NCI-H748 (cell line): ENCODE measurements at regions not wholly inside any gene's neighbourhood (a gene's known extent, or its start where the extent isn't known, plus 50 kb on each side); places are given as distances from the start of the nearest gene placed in this dataset.
"Not testable (repeated sequence)": the region's sequence is repeated elsewhere in the genome, so short reads cannot be mapped to it uniquely, and the experiment has no call there.

Experiments
- DNase-seq: peaks from one replicate; lab custom pipeline; 2025; ENCODE audit not compliant: unreplicated experiment; lab: John Stamatoyannopoulos, UW

DNA sequence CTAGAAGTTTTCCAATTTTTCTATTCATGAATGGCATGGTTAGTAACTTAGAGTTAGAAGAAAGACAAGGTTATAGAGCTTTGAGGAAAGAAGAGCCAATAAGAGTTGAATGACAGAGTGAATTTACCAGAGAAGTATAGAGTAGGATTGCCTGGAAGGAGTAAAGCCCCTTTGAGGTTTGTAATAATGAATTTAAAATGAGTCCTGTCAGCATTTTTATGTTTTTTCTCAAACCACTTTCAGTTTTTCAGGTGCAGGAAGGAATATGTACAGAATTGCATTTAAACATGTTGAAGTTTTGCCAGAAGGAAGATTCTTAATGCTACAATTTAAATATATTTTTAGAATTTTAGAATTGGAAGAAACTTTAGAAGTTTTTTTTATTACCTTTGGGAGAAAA, 408.3 kb downstream of the DSC3 start:
- DNase-seq, result no peak

GRCh38 chr18:30632071-30632698, 410.4 kb downstream of the DSC3 start:
- no peak for DNase-seq

DNA sequence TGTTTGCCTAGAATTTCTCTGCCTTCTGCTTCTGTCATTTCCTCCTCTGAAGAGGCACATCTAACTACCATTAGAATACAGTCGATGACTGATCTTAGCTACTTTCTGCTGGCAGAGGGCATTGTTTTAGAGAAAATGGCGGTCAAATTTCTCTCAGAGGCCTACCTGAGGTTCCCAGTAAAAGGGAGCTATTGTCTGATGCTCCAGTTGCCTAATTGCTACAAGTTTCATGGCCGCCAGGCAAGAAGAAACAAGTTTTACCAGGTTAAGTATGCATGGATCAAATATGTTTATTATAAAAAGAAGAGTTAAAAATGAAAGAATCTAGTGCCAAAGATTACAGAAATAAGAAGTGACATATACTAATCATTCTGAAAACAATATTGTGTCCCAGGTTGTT, 416.6 kb downstream of the DSC3 start:
- no peak for DNase-seq

DNA sequence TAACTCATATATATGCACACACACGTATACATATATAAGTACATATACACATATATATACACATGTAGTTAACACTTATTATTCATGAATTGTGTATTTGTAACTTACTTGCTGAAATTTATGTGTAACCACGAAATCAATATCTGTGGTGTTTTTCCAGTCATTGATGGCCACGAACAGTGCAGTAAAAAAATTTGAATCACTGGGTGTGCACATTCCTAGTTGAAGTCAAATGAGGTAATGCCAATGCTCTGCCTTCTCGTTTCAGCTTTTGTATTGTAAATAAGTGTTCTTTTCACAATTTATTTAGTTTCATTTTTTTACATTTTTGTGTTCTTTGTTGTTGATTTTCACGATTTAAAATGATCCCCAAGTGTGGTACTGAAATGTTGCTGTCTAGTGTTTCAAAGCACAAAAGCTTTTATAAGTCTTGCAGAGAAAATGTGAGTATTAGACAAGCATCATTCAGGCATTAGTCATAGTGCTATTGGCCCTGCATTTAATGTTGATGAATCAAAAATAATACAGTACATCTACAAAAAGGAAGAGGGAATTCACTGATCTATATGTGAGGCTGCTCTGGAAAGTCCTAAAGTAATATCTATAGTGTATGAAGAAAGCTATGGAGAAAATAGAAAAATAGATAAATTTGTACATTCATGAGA, 419.0 kb downstream of the DSC3 start:
- no peak for DNase-seq

GRCh38 chr18:30622635-30623034, 419.9 kb downstream of the DSC3 start:
- no peak for DNase-seq

DNA sequence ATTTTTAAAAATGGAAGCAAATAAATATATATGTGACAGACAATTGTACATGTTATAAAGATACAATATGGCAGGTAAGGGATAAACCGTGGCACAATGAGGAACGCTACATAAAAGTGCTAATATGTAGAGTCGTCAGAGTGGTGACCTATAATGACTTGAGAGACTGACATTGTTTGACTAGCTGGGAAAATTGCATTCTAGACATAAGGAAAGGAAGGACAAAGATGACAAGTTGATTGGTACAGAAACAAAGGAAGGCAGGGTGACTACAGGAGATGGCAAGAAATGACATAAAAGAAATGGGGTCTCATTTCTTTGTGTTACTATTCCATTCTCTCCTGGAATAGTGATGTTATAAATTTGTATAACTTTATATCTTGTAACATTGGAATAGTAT, 420.4 kb downstream of the DSC3 start:
- no peak for DNase-seq

GRCh38 chr18:30618567-30618966, 424.0 kb downstream of the DSC3 start:
- DNase-seq, result no peak

GRCh38 chr18:30616414-30616813, 426.1 kb downstream of the DSC3 start:
- DNase-seq, result no peak

DNA sequence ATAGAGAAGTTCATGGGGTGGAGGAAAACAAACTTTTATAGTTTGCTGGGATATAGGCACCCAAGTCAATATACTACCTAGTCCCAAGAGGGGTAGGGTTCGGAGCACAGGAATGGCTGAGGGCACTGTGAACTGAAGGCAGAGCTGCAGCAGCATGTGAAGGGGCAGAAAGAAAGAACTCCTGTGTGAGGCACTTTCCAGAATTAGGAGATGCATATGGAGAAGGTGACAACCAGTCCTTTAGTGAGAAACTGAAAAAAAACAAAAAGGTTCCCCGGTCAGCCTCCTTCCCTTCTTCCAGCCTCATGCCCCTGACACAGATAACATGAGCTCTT, 429.1 kb downstream of the DSC3 start:
- DNase-seq, result no peak

DNA sequence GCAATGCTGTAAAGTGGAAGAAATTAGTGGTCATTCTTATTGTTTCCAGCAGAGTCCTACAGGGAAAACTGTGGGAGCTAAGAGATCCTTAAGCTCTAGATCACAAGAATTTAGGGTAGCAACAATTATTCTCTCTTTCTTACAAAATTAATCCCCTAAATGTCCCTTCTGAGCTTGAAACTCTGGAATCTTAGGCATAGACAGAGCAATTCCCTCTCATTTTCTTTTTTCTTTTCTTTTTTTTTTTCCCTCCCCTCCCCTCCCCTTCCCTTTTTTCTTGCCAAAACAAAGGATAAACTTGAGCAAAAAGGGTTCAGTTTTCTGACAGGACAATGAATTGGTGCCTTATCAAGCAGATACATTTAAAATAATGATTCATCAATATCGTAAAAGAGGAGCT, 441.0 kb downstream of the DSC3 start:
- DNase-seq, result no peak

DNA sequence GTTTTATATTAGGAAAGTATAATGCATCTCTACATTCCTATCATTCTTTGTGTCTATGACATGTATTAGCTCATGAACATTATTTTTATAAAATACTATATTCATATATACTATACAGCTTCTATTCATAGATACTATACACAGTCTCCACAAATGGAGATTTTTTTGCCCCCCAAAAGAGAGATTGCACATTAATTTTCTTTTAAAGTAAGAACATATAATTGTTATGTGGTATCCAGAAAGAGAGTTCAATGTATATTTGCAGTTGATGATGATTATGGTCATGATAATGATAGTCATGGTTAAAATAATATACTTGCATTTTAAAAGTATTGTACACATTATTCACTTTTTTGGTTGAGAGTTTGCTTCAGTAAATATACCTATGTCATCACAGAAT, 445.3 kb downstream of the DSC3 start:
- DNase-seq, result no peak

DNA sequence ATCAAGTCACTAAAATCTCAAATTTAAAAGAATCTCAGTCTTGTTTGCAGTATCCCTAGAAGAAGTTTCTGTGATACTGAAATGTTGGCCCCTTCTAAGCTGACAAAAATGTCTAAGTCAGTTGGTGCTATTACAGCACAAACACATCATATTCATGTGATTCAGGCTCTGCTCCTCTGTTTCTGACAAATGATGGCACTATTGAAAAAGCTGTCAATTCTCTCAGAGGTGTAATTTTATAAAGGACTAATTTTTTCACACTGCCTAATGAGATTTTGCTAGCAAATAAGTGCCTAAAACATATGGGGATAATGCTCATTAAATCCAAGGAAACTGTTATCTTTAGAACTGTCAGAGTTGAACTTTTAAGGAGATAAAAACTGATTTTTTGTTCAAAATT, 445.9 kb downstream of the DSC3 start:
- no peak for DNase-seq

- DNase-seq, result peak; percentile 35
These were observed 446.6 kb downstream of the DSC3 start for GRCh38 chr18:30595942-30596341.

DNA sequence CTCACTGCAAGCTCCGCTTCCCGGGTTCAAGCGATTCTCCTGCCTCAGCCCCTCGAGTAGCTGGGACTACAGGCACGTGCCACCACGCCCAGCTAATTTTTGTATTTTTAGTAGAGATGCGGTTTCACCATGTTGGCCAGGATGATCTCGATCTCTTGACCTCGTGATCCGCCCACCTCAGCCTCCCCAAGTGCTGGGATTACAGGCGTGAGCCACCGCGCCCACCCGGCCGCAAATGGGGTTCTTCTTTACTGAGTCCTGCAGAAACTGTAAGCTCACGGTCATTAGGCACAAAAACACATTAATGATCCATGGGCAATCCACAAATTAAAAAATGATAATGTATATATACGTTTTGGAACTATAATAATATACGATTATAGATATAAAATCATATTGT, 447.6 kb downstream of the DSC3 start:
- DNase-seq, result not testable (repeated sequence)

DNA sequence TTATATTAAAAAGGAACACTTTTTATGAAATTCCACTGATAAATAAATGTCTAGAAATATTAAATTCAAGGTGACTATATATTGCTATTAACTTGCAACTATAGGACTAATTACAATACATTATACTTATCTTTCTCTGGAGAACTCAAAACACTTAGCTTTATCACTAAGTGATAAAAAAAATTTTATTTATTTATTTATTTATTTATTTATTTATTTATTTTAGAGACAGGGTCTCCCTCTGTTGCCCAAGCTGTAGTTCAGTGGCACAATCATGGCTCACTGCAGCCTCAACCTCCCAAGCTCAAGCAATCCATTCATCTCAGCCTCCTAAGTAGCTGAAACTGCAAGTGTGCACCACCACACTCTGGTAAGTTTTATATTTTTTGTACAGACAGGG, 451.1 kb downstream of the DSC3 start:
- DNase-seq, result no peak

GRCh38 chr18:30588673-30589164, 453.8 kb downstream of the DSC3 start:
- no peak for DNase-seq

DNA sequence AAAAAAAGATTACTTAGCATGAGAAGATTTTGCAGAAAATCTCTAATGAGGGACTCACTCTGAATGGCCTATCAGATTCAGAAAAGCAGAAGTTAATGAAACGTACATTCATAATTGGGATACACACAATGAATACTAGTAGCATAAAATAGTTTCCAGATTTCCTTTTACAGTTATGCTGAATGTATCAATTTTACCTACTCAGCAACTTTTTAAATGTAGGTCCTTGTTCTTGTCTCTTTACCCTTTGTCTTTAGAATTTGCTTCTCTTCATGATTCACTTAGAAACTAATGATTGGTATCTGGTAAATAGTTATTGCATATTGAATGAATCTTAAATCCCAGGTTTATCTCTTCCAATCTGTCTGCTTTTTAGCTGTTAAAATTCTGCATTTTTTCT, 458.8 kb downstream of the DSC3 start:
- DNase-seq, result no peak

- DNase-seq, result no peak
These were observed 460.5 kb downstream of the DSC3 start for GRCh38 chr18:30582078-30582477.

DNA sequence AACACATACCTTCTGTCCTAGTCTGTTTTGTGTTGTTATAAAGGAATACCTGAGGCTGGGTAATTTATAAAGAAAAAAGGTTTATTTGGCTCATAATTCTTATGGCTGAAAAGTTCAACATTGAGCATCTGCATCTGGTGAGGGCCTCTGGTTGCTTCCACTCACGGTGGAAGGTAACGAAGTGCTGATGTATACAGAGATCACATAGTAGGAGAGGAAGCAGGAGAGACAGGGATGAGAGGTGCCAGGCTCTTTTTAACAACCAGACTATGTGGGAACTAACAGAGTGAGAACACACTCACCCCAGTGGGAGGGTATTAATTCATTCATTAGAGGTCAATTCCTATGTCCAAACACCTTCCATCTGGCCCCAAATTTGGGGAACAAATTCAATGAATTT, 463.8 kb downstream of the DSC3 start:
- DNase-seq, result no peak

GRCh38 chr18:30572214-30572613, 470.3 kb downstream of the DSC3 start:
- DNase-seq, result no peak

GRCh38 chr18:30568333-30568732, 474.2 kb downstream of the DSC3 start:
- no peak for DNase-seq

DNA sequence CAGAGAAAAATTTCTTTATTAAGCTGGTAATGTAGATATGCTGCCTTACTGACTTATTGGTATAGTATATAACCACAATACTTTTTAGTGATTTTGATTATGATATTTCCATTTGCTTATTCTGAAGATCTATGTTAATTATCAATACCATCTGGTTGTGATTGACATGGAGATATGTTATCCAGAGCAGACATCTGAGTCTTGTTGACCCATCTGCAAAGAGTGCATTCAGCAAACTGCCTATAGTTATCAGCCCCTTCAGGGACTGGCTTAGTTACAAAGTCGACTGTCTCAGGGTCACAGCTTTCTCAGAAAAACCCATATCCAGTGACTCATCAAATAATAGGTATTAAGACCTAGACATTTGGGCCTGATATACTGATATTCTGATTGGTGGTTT, 475.7 kb downstream of the DSC3 start:
- DNase-seq, result no peak

DNA sequence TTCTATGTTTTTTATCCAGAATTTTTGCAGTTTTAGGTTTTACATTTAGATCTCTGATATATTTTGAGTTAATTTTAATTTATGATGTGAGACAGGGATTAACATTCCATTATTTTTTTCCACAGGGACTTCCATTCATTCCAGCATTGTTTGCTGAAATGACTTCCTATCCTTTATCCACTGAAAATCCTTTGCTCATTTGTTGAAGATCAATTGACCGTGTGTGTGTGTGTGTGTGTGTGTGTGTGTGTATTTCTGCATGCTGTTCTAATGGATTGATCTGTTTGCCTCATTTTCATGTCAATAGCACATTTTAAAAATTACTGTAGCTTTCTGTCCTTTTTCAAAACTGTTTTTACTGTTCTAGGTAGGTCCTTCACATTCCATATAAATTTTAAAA, 480.3 kb downstream of the DSC3 start:
- no peak for DNase-seq
